GM23248 (cell line): ENCODE measurements at regions not wholly inside any gene's neighbourhood (a gene's known extent, or its start where the extent isn't known, plus 50 kb on each side); places are given as distances from the start of the nearest gene placed in this dataset.

Experiments used
- EZH2 ChIP-seq: fragments of 200-600 bp; sonication (generic); IDR thresholded peaks from 2 replicates; pipeline ENCODE4 v1.6.1; 2018; ENCODE audit warnings: antibody characterized with exemption, mild to moderate bottlenecking; ENCODE audit not compliant: insufficient read depth, poor library complexity, severe bottlenecking
- EZH2phosphoT487 ChIP-seq: fragments of 200-600 bp; sonication (generic); IDR thresholded peaks from 2 replicates; pipeline ENCODE4 v1.6.1; 2018; ENCODE audit warnings: antibody characterized with exemption, moderate library complexity, mild to moderate bottlenecking, low read depth; ENCODE audit not compliant: insufficient read depth

GRCh38 chr16:73226675-73227074 lies 178.7 kb upstream of the ZFHX3 start:
- TF ChIP-seq EZH2phosphoT487 (no peak), EZH2 (no peak)
